Coronary artery (tissue), 2 donors: ENCODE measurements at regions not wholly inside any gene's neighbourhood (a gene's known extent, or its start where the extent isn't known, plus 50 kb on each side); places are given as distances from the start of the nearest gene placed in this dataset.

Experiments
- DNase-seq: peaks from one replicate; pipeline ENCODE4 v3.0.0-alpha.2; 2017; ENCODE audit warnings: low spot score
- H3K27ac ChIP-seq, 2 donors: fragments of 200-600 bp; sonication (generic); one replicate each; pipeline ENCODE4 v1.5.1; 2016 to 2019
- H3K4me3 ChIP-seq: fragments of 200-600 bp; sonication (generic); 2 replicates; pipeline ENCODE4 v1.5.1; 2016; ENCODE audit warnings: mild to moderate bottlenecking, moderate library complexity
- CTCF ChIP-seq: fragments of 200-600 bp; sonication (generic); IDR thresholded peaks from one replicate; pipeline ENCODE4 v1.5.1; 2019; ENCODE audit warnings: antibody characterized with exemption

DNA sequence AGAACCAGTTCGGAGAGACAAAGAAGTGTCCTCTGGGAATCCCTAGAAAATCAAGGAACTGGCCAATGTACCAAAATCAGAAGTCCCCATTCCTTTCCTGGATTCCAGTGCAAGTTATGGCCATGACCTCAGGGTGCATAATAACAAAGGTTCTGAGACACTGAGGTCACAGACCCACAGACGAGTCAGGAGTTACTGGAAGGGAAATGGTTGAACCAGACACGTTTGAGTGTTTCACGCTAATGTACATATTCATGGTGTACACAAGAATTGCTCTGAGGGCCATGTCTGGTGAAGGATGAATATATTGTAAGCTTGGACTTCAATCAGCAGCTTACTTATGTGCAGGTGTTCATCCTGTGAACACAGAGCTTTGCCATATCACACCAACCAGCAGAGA lies 58.6 kb upstream of the KLHL29 start:
- no peak for TF ChIP-seq CTCF
- no peak for DNase-seq
- Histone ChIP-seq H3K27ac (no peak overlapping the region), H3K4me3 (no peak overlapping the region)

- no peak for TF ChIP-seq CTCF
- no peak overlapping the region for H3K27ac ChIP-seq
- no peak for DNase-seq
- H3K4me3 ChIP-seq: no peak overlapping the region
Measured at GRCh38 chr2:23327416-23327815, 57.6 kb upstream of the KLHL29 start.

DNA sequence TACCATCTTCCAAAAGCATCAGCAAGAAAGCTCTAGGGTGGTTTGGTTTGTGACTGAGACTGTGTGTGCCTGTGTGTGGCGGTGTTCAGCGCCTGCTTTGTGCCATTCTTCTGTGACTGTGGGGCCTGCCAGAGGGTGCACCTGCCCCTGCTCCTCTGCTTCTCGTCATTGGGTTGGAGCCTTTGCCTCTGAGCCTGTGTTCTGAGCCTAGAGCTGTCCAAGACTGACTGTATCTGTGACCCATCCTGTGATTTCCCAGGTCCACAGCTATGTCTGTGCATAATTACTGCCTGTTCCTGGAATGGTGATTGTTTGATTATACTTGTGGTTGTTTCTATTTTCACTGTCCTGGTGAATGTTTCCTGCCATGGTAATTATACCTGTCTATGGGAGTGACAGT lies 57.1 kb upstream of the KLHL29 start:
- Histone ChIP-seq H3K27ac (no peak overlapping the region), H3K4me3 (no peak overlapping the region)
- TF ChIP-seq CTCF: no peak
- DNase-seq: no peak

- TF ChIP-seq CTCF: no peak
- Histone ChIP-seq H3K27ac (no peak overlapping the region), H3K4me3 (no peak overlapping the region)
- no peak for DNase-seq
Measured at GRCh38 chr2:23330214-23330613, 54.8 kb upstream of the KLHL29 start.
